Right renal pelvis (tissue), 4 donors: ENCODE measurements at regions not wholly inside any gene's neighbourhood (a gene's known extent, or its start where the extent isn't known, plus 50 kb on each side); places are given as distances from the start of the nearest gene placed in this dataset.

Experiments
- DNase-seq, 4 donors: peaks; one replicate each; pipeline ENCODE4 v3.0.0-alpha.2; 2013; ENCODE audit warnings: low read depth in 4 of 4, low spot score in 3 of 4, missing footprints in 1 of 4

DNA sequence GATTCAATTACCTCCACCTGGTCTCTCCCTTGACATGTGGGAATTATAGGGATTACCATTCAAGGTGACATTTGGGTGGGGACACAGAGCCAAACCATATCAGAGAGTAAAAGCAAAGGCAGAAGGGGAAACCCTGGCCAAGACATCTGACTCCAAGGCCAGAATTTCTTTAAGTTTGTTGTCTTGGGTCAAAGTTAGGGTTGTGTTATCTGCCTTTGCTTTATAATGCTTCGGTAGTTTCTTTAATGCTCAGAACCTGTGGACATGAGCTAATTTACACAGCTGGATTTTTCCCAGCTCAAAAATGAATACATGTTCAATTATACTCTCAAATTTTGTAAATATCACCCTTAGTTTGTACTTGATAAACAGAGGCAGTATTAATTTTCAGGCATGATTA lies 1074.4 kb downstream of the ADGRL2 start:
- no peak for DNase-seq

GRCh38 chr1:82874041-82874440 lies 1073.3 kb downstream of the ADGRL2 start:
- no peak for DNase-seq

DNA sequence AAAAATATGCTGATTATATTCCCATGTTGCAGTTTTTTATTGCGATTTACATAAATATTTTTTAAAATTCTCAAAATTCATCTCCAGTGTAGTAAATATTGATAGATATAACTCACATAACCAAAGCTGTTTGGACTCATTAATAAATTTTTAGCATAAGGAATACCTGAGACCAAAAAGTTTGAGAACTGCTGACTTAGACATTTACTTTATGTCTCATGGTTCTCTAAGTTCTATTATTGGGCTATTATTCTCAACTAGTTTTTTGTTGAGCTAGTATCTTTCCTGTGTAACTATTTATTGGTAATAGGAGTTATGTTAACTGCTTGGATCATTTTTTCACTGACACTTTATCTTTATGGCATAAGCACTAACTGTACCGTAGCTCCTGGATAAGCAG lies 1069.6 kb downstream of the ADGRL2 start:
- no peak for DNase-seq

- DNase-seq, result no peak
These were observed 1067.0 kb downstream of the ADGRL2 start for GRCh38 chr1:82867781-82868180.

GRCh38 chr1:82861749-82862148 lies 1061.0 kb downstream of the ADGRL2 start:
- no peak for DNase-seq

- no peak for DNase-seq
These were observed 1057.3 kb downstream of the ADGRL2 start for GRCh38 chr1:82858031-82858430.

DNA sequence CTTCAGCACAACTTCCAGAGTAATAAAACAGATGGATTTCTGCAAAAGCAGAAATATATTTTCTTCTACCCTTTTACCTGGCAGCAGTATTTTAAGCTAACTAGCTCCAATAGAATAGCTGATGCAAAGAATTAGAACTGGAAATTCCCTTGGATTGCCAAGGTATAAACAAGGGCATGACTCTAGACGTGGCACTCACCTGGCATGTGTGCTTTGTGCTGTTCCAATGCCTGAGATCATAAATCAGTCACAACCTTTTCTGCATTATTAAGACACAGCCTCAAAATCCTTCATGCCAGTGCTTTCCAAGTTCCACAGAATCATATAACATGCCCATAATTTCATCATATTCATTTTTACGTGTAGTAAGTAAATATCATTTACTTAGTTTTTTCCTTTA lies 1048.7 kb downstream of the ADGRL2 start:
- DNase-seq, result no peak

GRCh38 chr1:82848043-82848442 lies 1047.3 kb downstream of the ADGRL2 start:
- no peak for DNase-seq

DNA sequence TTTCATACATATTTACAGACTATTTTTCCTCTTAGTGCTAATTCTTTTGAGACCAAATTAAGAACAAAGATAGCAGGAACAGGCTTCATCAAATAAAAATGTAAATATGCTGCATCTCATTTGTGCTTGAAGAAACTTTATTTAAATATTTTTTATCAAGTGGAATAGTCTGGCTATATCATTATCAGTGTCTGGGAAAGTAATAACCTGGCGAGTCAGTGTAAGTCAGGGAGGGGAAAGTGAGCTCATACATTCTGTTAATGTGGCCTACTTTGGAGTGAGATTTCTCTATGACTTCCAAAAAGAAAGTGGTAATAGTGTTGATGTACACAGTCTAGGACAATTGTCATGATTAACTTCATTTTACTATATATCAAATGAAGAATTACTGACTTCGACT lies 1045.1 kb downstream of the ADGRL2 start:
- no peak for DNase-seq

- DNase-seq, result no peak
These were observed 1044.4 kb downstream of the ADGRL2 start for GRCh38 chr1:82844911-82845827.

GRCh38 chr1:82844447-82844846 lies 1043.7 kb downstream of the ADGRL2 start:
- no peak for DNase-seq

- no peak for DNase-seq
These were observed 1043.1 kb downstream of the ADGRL2 start for GRCh38 chr1:82843876-82844275.

DNA sequence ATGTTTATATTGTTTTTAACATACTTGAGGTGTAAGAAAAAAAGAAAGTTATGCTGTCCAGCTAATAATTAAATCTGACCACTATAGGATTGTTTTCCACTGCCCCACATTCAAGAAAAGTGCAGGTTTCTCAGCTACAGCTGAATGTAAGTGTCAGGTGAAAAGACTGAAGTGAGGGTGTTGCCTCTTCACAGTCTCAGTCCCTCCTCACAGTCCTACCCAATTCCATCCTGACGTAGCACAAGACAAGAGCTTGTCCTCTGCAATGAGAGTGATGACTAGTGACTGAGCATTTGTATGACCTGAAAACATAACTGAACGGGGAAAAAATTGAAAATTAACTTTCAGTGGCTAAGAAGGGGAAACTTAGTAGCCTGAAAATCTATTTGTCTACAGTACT lies 1039.5 kb downstream of the ADGRL2 start:
- DNase-seq, result no peak

GRCh38 chr1:82837766-82838465 lies 1037.2 kb downstream of the ADGRL2 start:
- DNase-seq, result no peak

DNA sequence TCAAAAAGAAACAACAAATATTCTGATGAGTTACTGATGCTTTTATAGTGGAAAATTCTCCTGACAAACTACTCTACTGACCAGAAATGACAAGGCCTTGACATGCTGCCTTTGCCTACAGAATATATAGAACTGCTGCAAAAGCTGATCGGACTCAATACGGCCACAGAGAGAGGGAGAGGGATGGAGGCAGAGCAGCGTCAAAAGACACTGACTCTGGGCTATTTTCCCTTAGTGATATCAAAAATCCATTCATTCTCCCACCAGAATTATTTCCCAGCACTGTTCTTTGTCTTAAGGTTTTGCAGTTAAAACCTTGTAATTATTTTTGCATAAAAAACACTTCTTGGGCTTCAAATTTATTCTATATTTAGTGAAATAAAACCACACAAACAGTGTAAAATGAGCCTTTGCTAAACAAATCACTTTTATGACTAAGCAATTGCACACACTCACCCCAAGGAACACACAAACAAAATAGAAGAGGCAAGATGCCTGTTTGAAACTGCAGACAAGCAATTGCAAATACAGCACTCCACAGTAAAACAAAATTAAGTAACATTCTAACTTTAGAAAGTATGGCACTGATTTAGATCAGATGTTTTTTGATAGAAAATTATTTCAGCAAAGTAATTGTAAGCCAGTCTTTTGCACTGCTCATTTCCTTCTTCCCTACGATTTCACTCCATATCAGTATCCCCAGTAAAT lies 1036.4 kb downstream of the ADGRL2 start:
- DNase-seq, result no peak

DNA sequence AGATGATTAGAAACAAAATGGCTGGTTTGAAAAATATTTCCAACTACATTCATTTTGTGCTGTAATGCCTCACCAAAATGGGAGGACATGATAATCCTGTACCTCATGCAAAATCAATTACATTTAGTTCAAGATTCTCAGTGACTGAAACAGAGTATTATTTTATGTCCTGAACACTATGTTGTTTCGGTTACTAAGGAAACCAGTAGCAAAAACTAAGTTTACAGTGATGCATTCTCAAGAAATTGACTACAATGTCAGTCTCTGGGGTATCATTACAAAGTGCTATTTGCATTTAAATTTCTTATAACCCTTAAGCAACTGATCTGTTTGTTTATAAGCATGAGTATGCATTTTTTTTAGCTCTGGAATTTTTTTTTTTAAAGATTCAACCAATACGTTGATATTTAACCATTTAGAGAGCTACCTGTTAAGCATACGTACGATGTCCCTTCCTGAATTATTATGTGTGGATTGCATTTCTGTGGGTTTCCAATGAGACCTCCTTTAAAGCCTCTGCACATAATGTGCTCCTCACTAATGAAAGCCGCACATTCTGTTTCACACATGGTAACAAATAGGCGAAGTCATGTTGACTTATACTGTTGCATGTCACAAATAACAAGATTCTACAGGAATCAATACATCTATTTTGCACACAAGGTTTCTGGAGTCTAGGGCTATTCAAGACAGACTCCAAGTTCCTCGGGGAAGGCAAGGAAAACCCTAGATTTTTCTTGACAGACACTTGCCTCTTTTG lies 1035.7 kb downstream of the ADGRL2 start:
- DNase-seq, result no peak

GRCh38 chr1:82830690-82831380 lies 1030.1 kb downstream of the ADGRL2 start:
- DNase-seq, result no peak

DNA sequence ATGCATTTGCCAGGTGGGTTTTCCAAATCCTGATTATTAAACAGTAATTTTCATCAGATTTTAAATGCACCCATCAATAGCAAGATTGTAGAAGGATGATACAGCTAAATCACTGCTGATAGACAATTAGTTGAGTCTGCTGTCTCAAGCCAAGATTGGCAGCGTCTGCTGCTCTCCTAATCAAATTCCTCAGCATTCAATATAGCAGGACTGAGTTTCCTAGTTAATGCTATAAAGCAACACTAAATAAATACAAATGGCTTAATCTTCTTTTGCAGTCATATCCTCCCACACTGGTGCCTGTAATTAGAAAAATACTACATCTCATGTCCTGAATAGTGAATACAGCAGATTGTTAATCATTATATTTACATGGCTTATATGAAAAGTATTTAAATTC lies 1028.8 kb downstream of the ADGRL2 start:
- DNase-seq, result no peak

- no peak for DNase-seq
These were observed 1023.1 kb downstream of the ADGRL2 start for GRCh38 chr1:82823876-82824275.

DNA sequence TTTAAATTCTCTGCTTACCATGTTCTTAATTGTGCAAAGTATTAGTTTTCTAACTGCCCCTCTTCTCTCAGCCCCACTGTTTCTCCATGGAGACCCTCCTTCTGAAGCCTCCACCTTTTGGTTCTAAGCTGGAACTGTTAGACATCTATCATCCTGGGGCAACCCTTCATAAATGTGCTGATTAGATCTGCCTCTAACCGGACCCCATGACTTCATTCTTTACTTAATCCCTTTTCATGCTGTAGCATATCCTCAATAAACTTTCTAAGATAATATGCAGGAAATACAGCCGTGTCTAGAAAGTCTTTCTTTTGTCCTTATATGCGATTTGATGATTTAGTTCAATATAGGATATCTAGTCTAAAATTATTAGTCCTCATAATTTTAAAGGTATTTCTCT lies 1020.1 kb downstream of the ADGRL2 start:
- no peak for DNase-seq
